Upper lobe of right lung (tissue), 1 donor: ENCODE measurements at regions not wholly inside any gene's neighbourhood (a gene's known extent, or its start where the extent isn't known, plus 50 kb on each side); places are given as distances from the start of the nearest gene placed in this dataset.

ENCODE experiments used
- ATAC-seq: fragments of 200-7000 bp; cut with Tn5 transposase; one replicate; pipeline ENCODE4 v1.9.1; 2020; ENCODE audit warnings: mild to moderate bottlenecking, moderate library complexity
- DNase-seq: peaks from one replicate; pipeline ENCODE4 v3.0.0-alpha.2; 2020
- H3K27ac ChIP-seq: fragments of 200-600 bp; one replicate; pipeline ENCODE4 v1.8.0; 2022
- H3K27me3 ChIP-seq: fragments of 200-600 bp; one replicate; pipeline ENCODE4 v1.8.0; 2022; ENCODE audit warnings: mild to moderate bottlenecking
- H3K36me3 ChIP-seq: fragments of 200-600 bp; one replicate; pipeline ENCODE4 v1.8.0; 2022
- H3K4me1 ChIP-seq: fragments of 200-600 bp; one replicate; pipeline ENCODE4 v1.8.0; 2022
- H3K4me3 ChIP-seq: fragments of 200-600 bp; one replicate; pipeline ENCODE4 v1.8.0; 2022; ENCODE audit warnings: mild to moderate bottlenecking
- H3K9me3 ChIP-seq: fragments of 200-600 bp; one replicate; pipeline ENCODE4 v1.8.0; 2022
- intact Hi-C: fragments of 100-400 bp; cut with DNase I; formaldehyde crosslinking; loops from one replicate; pipeline ENCODE4 v1.11.0; 2022
- TF ChIP-seq, protein P1 (sequence below): fragments of 200-600 bp; IDR thresholded peaks from one replicate; pipeline ENCODE4 v1.8.0; 2022; ENCODE audit warnings: antibody characterized with exemption
- donor health status: DM: no; HTN: yes; CAD: no; lungs with severe emphysema.

DNA sequence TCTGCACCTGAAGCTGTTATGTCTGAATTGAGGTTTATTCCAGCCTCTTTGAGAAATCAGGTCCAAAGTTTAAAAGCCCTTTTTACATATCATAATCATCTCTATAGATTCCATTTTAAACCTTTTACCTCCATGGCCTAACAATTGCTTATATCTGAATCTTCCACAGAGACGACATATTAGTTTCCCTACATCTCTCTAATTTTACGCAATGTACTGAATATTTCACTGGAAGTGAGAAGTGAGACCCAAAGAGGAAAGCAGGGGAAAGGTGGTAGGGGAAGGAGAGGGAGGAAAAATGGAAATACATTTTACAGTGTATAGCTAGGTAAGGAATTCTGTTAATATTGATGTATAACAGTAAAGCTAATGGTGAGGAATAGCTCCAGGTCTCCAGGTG lies 189.6 kb downstream of the MZT1 start:
- Histone ChIP-seq H3K4me3 (no peak overlapping the region), H3K4me1 (peaks cover 6% of the 10 kb centered on the region), H3K9me3 (no peaks in the 10 kb centered on the region), H3K27ac (no peak overlapping the region), H3K27me3 (no peaks in the 10 kb centered on the region), H3K36me3 (no peaks in the 10 kb centered on the region)
- intact Hi-C loops: no loop called here
- TF ChIP-seq, protein P1, sequence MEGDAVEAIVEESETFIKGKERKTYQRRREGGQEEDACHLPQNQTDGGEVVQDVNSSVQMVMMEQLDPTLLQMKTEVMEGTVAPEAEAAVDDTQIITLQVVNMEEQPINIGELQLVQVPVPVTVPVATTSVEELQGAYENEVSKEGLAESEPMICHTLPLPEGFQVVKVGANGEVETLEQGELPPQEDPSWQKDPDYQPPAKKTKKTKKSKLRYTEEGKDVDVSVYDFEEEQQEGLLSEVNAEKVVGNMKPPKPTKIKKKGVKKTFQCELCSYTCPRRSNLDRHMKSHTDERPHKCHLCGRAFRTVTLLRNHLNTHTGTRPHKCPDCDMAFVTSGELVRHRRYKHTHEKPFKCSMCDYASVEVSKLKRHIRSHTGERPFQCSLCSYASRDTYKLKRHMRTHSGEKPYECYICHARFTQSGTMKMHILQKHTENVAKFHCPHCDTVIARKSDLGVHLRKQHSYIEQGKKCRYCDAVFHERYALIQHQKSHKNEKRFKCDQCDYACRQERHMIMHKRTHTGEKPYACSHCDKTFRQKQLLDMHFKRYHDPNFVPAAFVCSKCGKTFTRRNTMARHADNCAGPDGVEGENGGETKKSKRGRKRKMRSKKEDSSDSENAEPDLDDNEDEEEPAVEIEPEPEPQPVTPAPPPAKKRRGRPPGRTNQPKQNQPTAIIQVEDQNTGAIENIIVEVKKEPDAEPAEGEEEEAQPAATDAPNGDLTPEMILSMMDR: no peak
- ATAC-seq (no peak), DNase-seq (no peak)

DNA sequence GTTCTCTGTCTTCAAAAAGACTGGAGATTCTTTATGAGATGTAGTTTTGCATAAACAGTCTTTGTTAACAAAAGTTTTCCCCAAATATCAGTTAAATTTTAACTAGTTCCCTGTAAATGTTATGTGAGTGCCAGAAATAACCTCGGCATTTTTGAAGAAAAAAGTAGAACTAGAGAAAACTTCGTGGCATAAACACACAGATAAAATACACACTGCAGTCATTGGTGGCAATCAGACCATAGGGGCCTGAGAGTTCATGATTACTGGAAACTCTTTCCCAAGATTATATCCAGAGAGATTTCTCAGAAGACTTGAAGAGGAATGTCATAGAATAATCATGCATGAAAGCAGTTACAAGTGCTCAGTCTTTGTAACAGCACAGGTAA lies 190.0 kb downstream of the MZT1 start:
- TF ChIP-seq, protein P1: no peak
- Histone ChIP-seq H3K4me3 (no peak overlapping the region), H3K27ac (no peak overlapping the region), H3K27me3 (no peaks in the 10 kb centered on the region), H3K4me1 (peaks cover 6% of the 10 kb centered on the region), H3K36me3 (no peaks in the 10 kb centered on the region), H3K9me3 (no peaks in the 10 kb centered on the region)
- no peak for DNase-seq
- no peak for ATAC-seq
- intact Hi-C loops: no loop called here

DNA sequence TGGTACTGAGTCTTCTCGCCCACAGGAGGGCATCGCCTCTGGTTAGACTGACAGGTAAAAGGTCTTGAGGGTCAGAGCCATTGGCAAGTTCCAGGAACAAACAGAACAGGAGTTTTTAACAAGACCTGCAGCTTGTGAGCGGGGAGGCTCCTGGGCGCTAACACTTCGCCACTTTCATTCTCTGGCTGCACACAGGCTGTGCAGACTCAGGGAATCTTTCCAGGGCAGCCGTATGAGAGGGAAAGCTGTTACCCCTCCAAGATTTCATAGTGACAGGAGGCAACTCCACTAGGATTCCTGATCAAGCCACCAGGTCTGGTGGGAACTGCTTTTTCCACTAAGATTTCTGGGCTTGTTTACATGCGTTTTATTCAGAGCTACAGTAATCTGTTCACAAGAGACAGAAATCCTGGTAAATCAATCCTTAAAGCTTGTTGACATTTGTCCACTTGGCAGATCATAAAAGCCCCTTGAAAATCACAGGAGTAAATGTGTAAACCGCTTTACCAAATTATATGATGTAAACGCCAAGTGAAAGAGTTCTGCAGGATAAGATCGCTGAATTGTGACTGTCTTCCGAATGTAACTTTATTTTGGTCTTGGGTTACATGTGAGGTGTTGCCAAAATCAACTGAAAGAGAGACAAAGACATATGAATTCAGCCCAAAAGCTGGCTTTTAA lies 190.6 kb downstream of the MZT1 start:
- DNase-seq (no peak), ATAC-seq (peak; percentile 40)
- no peaks in the 10 kb centered on the region for H3K36me3 ChIP-seq
- H3K27me3 ChIP-seq: no peaks in the 10 kb centered on the region
- intact Hi-C loops: no loop called here
- H3K4me3 ChIP-seq: peak overlapping the region; percentile 1
- no peak overlapping the region for H3K27ac ChIP-seq
- no peaks in the 10 kb centered on the region for H3K9me3 ChIP-seq
- H3K4me1 ChIP-seq: peaks cover 6% of the 10 kb centered on the region
- TF ChIP-seq, protein P1: no peak

DNA sequence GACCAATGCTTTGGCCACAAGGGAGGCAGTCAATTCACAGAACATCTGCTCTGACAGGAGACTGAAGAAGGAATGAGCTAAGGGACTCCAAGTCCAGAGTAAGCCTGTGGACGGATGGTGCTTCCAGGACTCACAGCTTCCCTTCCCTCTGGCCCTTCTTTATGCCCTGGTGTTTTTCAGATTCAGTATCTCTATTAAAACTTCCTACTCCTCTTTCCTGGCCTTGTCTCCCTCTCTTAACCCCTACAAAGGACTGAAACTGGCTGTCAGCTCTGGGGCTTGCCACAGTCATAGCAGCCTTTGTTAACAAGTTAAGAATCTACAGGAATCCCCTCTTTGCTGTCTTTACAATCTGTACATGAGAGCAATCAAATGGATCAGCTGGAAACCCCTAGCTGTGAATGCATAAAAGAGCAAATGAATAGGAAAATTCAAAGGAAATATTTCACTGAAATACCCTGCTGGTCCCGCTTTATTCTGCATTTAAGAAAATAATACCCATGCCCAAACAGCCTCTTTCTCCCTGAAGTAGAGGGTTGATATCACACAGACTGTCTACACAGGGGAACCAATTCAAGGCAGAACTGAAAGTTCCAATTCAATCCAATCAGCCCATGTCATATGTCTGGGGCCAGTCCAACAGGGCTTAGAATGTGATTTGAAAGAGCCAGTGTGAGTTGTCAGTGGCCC lies 192.3 kb downstream of the MZT1 start:
- Histone ChIP-seq H3K36me3 (no peaks in the 10 kb centered on the region), H3K4me1 (peaks cover 6% of the 10 kb centered on the region), H3K27ac (no peak overlapping the region), H3K9me3 (no peaks in the 10 kb centered on the region), H3K27me3 (no peaks in the 10 kb centered on the region), H3K4me3 (no peak overlapping the region)
- TF ChIP-seq, protein P1: no peak
- intact Hi-C loops: no loop called here
- DNase-seq (no peak), ATAC-seq (no peak)

DNA sequence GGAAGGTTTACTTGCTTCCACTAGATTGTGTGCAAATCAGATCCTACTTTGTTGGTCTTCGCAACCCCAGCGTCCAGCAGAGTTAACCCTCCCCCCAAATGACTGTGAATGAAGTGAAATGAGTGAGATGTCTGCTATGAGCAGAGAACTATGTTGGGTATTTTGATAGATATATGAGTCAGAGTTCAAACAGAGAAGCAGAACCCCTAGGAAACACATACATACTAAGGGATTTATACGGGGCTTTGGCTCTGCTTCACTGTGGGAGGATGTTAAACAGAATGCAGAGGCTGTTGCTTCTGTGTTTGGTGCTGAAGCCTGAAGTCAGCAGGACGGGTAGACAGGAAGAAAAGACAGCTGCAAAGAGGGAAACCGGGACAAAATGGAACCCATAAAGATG lies 197.0 kb downstream of the MZT1 start:
- Histone ChIP-seq H3K4me1 (no peaks in the 10 kb centered on the region), H3K27me3 (no peaks in the 10 kb centered on the region), H3K36me3 (no peaks in the 10 kb centered on the region), H3K4me3 (no peak overlapping the region), H3K27ac (no peak overlapping the region), H3K9me3 (no peaks in the 10 kb centered on the region)
- DNase-seq (no peak), ATAC-seq (no peak)
- intact Hi-C loops: no loop called here
- TF ChIP-seq, protein P1: no peak
